GM19351 (cell line): ENCODE measurements at regions not wholly inside any gene's neighbourhood (a gene's known extent, or its start where the extent isn't known, plus 50 kb on each side); places are given as distances from the start of the nearest gene placed in this dataset.

Source experiments
- ATAC-seq: cut with Tn5 transposase; IDR thresholded peaks from one replicate; pipeline ENCODE4 v1.9.1; 2021; ENCODE audit warnings: mild to moderate bottlenecking, moderate library complexity; ENCODE audit not compliant: unreplicated experiment

- ATAC-seq = no peak
Observed at GRCh38 chr2:150569761-150570160, 82.3 kb upstream of the RND3 start.

DNA sequence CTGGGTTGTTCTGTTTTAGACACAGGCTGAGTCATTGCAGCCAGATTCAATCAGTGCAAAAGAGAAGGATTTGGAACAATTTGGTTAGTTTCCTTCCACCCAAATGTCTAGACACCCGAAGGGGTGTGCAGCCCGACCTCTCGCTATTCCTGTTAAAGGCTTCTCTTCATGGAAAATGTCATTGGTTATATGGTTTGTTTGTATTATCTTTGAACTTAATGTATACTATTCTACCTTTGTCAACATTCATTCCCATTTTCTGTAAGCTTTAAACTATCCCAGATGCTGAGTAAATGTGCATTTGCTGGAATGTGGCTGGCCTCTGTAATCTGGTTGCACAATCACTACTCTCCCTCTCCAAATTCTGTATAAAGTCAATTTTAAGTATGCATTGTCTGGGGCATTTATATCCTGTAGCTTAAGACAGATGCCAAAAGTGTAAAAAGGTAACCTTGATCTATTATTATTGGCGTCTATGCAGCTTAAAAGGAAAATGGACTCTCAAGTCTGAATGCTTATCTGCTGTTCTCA lies 80.4 kb upstream of the RND3 start:
- no peak for ATAC-seq

DNA sequence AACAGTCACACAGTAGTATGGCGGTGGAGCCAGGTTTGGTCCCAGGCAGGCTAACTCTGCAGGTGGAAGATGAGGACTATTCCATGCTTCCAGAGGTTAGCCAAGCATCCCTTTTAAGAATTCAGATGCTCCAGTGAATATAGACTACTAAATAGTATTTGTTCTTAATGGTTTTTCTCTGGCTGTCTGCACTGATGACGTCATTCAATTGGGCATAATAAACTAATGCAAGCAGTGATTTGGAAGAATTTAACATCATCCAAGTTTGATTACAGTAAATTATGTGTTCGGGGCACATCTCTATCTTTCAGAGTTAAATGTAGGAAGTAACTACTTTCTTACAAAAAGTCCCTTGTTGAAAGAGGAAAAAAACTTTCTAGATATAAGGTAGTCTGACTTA lies 78.8 kb upstream of the RND3 start:
- no peak for ATAC-seq

GRCh38 chr2:150561076-150561475 lies 73.6 kb upstream of the RND3 start:
- no peak for ATAC-seq

DNA sequence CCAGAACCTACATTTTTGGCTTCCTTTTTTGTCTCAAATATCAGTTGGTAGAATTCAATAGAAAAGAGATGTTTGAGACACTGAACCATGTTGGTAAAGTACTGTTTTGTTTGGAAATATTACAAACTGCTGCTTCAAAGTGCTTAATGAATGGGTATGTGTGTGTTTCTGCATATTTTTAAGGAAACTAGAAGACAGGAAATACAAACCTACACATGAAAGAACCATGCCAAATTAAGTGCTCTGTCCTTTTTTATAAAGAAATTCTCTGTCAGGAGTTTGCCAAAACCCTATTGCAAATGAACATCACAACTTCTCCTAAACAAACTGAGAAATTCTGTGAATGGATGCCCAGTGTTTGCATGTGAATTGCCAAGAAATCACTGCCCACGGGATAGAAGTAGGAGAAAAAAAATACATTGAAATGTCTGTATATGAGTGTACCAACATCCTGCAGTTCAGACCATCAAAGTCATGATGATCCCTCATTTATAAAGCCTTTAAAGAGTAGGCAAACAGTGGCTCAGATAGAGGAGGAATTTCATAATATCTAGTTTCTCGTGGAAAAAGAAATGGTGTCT lies 69.6 kb upstream of the RND3 start:
- no peak for ATAC-seq

DNA sequence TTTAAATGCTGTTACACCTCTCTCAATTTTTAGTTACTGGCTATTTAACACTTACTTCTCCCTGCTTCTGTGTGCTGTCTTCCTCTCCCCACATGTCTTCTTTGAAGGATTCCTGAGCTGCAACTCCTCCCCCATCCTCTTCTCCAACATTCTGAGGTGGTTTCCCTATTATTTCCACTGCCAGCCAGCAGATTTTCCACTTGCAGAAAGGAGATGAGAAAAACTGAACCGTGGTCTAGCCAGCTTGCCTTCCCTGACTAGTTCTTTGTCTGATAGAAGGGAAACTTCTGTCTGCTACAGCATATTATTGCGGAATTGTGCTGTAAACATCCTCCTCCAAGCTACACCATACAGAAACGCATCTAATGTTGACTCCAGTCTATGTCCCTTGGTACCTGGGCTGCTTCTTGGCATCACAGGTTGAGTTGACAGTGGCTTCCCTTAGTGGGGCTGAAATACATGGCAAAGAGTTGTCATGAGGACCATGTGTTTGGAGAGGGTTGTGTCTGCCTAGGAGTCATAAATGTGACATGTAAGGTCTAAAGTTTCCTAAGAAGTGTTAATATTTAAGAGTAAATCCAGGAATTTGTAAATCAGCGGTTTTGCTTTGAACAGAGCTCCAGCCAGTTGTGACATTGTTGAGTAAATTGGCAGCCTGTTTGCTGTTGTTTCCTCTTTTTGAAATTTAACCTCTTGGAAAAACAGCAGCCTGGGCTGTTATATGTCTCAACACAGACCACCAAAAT lies 68.3 kb upstream of the RND3 start:
- no peak for ATAC-seq

DNA sequence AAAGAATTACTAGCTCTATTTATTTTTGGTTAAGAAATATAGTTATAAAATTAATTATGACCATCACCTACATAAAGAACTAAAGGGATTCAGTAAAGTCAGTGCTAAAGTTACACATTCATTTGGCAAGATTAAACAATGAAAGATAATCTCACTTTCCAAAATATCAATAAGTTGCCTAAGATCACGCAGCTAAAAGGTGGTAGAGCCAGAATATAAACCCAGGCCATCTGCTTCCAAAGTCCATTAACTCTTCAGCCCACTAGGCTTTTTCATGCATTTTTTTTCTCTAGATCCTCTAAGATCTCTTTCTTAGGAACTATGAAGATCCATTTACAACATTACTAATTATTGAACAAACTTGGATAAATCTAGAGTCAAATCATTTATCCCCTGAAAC lies 66.6 kb upstream of the RND3 start:
- ATAC-seq = no peak

DNA sequence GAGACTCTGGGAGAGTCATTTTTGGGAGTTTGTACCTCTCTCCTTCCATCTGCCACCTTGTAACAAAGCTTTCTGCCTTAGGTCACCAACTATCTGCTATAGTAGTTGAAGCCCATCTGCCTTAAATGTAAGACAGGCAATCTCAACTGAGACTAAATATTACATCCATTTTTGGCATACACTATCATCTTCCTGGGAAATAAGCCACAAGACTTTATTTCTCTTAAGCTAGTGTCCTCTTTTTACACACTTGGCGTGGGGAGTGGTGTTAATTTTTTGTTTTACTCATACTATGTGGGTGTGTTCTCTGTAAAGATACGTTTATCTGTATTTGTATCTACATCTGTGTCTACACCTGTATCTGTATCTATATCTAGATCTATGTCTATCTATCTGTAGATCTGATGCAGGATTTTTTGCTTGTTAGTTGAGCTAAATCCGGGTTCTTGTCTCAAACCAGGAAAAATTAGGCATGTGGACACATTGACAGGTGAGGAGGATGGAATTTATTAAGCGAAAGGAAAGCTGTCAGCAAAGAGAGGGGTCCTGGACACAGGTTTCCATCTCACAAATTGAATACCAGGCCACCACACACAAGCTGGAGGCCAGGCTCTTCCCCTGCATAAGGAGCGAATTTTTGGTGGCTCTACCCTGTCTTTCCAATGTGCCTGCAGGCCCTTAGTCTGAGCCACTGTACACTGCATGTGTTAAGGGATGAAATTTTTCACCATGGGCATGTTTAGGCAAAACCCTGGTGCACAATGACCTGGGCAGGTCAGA lies 64.8 kb upstream of the RND3 start:
- ATAC-seq = no peak

DNA sequence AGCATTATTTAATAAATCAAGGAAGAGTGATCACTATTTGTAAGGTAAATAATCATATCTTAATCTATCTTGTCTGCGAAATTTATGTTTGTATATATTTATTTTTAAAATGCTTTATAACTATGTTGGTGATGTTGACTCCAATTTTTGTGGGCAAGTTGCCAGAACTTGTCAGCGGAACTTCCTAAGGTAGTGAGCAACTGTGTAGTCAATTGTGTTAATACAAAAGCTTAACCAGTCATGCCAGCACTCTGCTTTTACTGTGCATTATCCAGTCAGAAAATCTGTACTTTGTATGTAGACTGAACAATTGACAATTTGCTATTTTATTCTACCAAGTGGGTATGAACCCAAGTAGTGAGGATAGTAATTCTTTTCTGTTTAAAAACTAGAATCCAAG lies 61.9 kb upstream of the RND3 start:
- ATAC-seq = no peak

GRCh38 chr2:150548527-150548926 lies 61.1 kb upstream of the RND3 start:
- peak; percentile 82 for ATAC-seq

DNA sequence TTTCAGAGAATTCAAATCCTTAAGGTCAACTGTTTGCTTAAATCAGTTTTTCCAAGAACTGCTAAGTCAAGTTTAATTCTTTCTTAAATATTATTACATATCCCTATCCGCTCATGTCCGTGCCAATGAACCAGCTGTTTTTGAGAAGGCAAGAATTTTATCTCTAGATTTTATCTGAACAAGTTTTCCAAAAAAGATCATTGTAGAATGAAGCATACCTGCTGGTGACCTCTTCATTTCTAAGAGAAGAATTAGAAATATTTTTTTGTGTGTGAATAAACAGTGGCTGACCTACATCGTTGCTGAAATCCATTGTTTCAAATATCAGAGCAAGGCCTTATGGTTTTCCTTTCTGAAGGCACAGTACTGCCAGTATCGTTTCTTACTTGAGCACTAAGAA lies 58.4 kb upstream of the RND3 start:
- ATAC-seq = no peak

- no peak for ATAC-seq
Observed at GRCh38 chr2:150544731-150545130, 57.3 kb upstream of the RND3 start.

GRCh38 chr2:150542692-150543091 lies 55.2 kb upstream of the RND3 start:
- no peak for ATAC-seq

DNA sequence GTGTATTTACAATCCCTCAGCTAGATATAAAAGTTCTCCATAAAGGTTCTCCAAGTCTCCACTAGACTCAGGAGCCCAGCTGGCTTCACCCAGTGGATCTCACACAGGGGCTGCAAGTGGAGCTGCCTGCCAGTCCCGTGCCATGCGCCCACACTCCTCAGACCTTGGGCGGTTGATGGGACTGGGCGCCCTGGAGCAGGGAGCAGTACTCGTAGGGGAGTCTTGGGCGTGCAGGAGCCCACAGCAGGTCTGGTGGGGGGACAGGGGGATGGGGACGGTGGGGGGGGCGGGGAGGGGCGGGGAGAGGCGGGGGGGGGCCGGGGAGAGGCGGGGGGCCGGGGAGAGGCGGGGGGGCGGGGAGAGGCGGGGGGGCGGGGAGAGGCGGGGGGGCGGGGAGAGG lies 54.7 kb upstream of the RND3 start:
- ATAC-seq = no peak

DNA sequence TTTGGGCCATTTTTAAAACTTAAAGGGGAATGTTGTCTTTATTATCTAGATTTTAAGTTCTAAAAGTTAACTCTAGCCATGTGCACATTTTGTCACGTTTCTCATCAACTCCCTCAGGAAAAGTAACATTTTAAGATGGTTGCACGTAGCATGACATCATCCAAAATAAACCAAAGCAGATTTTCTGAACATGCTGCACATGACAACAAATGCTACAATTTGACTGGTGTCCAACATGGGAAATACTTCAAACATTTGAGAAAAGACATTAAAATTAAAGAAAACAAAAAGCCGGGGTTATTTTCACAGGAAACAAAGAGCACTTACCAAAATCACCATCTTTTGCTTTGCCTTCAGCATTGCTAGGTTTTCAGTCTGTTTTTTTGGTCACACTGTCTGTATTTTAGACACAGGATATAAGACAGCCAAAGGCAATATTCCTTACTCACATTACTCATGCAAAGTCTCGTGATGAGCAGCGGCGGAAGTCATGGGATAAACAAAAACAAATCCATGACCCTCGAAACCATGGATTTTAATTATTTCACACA lies 51.3 kb upstream of the RND3 start:
- no peak for ATAC-seq
